ENCODE measurements at regions not wholly inside any gene's neighbourhood (a gene's known extent, or its start where the extent isn't known, plus 50 kb on each side); places are given as distances from the start of the nearest gene placed in this dataset.

- no peak for DNase-seq
These were observed 289.3 kb upstream of the TNP1 start for GRCh38 chr2:217149087-217149660.

- no peak for DNase-seq
These were observed 288.0 kb upstream of the TNP1 start for GRCh38 chr2:217147818-217148217.

- DNase-seq, result no peak
These were observed 287.1 kb upstream of the TNP1 start for GRCh38 chr2:217146956-217147355.

GRCh38 chr2:217142649-217143266, 282.9 kb upstream of the TNP1 start:
- DNase-seq, result peak; percentile 2 to 26

GRCh38 chr2:217138284-217138683, 278.4 kb upstream of the TNP1 start:
- DNase-seq, result no peak

GRCh38 chr2:217127744-217128143, 267.9 kb upstream of the TNP1 start:
- DNase-seq, result no peak

GRCh38 chr2:217125014-217125413, 265.1 kb upstream of the TNP1 start:
- no peak for DNase-seq

GRCh38 chr2:217124050-217124449, 264.2 kb upstream of the TNP1 start:
- no peak for DNase-seq

- no peak for DNase-seq
These were observed 261.7 kb upstream of the TNP1 start for GRCh38 chr2:217121565-217121964.

GRCh38 chr2:217120429-217120828, 260.6 kb upstream of the TNP1 start:
- no peak for DNase-seq

GRCh38 chr2:217118559-217119284, 258.9 kb upstream of the TNP1 start:
- DNase-seq, result no peak

GRCh38 chr2:217117523-217117922, 257.7 kb upstream of the TNP1 start:
- DNase-seq, result no peak

GRCh38 chr2:217116610-217117009, 256.7 kb upstream of the TNP1 start:
- no peak for DNase-seq

- no peak for DNase-seq
These were observed 254.3 kb upstream of the TNP1 start for GRCh38 chr2:217114117-217114516.

- no peak for DNase-seq
These were observed 253.6 kb upstream of the TNP1 start for GRCh38 chr2:217113491-217113890.

GRCh38 chr2:217110550-217110949, 250.7 kb upstream of the TNP1 start:
- no peak for DNase-seq

GRCh38 chr2:217108575-217109027, 248.7 kb upstream of the TNP1 start:
- DNase-seq, result no peak

GRCh38 chr2:217108086-217108485, 248.2 kb upstream of the TNP1 start:
- no peak for DNase-seq

GRCh38 chr2:217107480-217107879, 247.6 kb upstream of the TNP1 start:
- DNase-seq, result peak in 1 of 2 experiments; percentile 7

- no peak for DNase-seq
These were observed 246.8 kb upstream of the TNP1 start for GRCh38 chr2:217106650-217107014.

- no peak for DNase-seq
These were observed 246.1 kb upstream of the TNP1 start for GRCh38 chr2:217105733-217106649.

- no peak for DNase-seq
These were observed 244.1 kb upstream of the TNP1 start for GRCh38 chr2:217103752-217104545.
